SHP77 (cell line): ENCODE measurements at regions not wholly inside any gene's neighbourhood (a gene's known extent, or its start where the extent isn't known, plus 50 kb on each side); places are given as distances from the start of the nearest gene placed in this dataset.
"Not testable (repeated sequence)": the region's sequence is repeated elsewhere in the genome, so short reads cannot be mapped to it uniquely, and the experiment has no call there.

Source experiments
- DNase-seq, 2 experiments: peaks; one replicate each; lab custom pipeline; 2025; lab: John Stamatoyannopoulos, UW

DNA sequence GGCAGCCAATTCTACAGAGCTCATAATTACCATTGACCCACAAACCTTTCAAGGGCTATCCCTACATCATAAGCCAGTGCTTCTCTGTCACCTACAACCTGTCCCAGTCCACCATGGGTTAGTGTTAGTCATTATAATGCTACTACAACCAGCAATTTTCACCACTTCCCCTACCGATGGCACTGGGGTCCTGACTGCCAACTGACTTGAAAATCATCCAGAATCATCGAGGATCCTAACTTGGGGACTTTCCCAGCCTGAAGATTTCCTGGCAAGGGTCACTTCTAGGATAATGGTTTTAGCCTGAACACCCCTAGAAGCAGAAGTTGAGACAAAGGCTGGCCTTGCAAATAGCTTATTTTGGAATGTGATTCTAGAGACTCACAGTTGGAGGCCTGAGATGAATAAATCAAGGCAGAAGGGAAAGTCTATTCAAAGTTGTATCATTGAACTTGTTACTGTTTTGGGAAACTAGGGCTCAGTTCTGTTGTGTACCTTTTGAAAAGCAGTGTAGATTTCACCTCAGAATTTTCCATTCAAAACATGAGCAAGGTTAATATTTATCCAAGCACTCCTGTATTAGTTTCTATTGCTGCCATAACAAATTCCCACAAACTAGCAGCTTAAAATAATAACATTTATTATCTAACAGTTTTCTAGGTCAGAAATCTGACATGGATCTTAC lies 633.0 kb downstream of the LRRC70 start:
- no peak for DNase-seq

DNA sequence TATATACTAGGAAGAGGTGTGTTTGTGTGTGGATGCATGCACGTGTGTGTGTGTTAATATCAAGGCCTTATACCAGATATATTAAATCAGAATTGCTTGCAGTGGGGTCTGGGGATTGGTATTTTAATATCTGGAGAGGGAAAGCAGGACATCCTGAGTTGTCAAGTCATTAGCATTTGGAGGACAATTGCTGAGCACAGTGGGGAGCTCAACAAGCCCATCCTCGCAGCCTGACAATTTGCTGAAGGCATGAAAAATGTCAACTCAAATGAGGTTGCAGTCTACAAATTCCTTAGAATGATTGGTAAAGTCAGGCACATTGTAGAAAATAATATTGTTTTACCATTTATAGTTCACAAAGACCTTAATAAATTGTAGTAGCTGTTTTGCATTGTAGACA lies 627.4 kb downstream of the LRRC70 start:
- DNase-seq: no peak

DNA sequence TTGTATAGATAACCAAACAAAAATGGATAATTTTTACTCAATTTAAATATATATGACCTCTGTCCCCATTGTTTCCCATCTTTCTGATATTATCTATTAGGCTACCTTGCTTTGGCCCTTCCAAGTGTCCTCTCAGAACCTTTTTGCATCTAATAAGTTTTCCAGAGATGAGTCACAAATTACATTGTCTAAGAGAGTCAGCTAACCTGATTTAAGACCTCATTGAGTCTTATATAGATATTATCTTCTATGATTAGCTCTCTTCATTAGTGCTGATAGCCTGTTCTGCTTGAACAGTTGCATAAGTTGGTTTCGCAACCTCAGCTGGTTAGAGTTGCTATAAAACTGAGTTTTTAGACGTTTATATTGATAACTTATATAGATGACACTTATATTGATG lies 623.1 kb downstream of the LRRC70 start:
- DNase-seq: no peak

DNA sequence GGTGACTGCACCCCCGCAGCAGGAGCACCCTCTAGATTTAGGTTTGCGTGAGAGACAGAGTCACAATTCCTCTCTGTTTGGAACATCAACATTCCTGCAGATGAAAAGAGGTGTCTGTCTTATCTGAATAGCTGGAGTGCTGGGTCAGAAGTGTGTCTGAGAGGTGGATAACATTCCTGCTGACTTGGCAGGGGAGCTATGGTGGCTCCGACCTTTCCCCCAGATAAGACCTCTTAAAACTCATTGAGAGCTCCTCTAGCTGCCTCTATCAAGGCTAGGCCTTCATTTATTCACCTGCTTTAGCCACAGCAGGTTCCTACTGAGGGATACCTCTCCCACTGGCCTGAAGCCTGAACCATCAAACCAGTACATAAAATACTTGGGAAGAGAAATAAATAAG lies 615.5 kb downstream of the LRRC70 start:
- DNase-seq: no peak

DNA sequence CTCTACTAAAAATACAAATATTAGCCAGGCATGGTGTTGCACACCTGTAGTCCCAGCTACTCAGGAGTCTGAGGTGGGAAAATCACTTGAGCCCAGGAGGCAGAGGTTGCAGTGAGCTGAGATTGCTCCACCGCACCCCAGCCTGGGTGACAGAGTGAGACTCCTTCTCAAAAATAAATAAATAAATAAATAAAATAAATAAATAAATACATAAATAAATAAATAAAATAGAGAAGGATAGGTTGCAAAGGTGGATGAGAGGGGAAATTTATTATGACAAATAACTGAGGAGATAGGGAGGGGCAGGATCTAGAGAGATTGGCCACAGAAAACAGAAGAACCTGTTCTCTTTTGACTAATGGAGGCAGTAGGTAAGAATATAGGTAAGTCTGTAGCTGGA lies 601.6 kb downstream of the LRRC70 start:
- DNase-seq: not testable (repeated sequence)

DNA sequence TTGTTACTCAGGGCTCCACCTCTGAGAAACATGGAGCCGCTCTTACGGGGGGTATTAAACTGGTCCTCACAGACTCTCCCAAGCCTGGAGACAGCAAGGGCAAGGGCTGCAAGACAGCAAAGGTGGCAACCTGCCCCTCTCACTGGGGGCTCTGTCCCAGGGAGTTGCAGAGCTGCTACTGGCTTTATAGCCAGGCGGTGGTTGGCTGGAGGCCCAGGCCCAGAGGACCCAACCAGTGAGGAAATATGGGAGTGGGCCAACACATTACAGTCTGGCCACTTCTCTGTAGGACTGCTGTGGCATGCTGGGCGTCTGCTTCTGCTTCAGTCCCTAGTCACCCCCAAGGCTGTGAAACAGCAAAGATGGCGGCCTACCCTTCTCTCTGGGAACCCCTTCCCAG lies 597.2 kb downstream of the LRRC70 start:
- DNase-seq: no peak

DNA sequence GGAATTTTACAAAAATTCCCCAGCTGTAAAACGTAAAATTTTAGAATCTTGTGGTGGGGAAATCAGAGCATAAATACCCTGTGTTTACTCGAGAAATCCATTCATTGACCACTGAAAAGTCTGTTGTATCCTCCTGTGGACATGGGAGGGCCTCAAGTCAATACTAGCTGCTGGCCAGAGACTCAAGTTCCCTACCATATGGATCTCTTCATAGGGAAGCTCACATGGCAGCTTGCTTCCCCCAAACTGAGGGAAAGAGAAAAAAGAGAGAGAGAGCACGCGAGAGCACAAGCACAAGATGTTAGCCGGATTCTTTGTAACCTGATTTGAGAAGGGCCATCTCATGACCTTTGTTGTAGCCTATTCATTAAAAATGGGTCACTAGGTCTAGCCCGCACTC lies 591.9 kb downstream of the LRRC70 start:
- DNase-seq: no peak

DNA sequence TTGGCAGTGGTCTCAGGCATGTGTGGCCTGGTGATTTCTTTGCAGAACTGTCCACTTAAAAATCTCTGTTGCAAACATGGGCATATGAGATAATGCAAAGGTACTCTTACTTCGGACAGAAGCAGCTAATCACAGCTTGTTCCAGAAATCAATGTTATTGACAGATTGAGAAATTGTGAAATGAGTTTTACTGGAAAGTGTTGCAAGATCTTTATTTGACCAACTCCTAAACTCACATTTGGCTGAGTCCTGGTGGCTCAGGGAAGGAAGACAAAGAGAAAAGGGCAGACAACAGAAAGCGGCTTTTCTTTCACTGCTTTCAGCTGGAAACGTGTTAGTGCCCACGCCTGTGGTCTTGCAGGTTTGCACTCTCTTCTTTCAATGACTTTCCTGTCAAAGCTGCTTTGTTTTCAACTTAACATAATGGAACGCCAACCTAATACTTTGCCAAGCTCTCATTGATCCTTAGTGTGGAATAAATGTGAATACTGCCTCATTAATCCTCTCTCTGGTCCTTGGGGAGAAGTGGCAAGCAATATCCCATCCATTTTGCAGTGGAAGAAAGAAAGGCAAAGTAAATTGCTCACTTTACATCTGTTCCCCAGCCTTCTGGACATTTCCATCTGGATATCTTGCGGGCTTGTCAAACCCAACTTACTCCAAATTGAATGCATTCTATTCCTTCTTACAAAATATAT lies 586.4 kb downstream of the LRRC70 start:
- DNase-seq: no peak

DNA sequence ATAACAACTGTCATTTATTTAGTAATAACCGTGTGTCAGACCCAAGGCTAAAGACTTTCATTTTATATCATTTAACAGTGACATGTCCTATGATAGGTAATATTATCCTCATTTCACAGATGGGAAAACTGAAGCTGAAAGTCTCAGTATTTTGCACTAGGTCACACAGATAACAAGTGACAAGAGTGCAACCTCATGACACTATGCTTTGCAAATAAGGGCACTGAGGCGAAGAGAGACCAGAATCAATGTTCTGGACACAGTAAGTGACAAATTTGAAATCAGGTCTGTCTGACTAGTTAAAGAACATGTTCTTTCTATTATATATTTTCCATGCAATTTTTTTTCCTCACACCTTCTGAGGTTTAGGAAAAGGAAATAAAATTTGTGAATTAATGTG lies 585.7 kb downstream of the LRRC70 start:
- DNase-seq: no peak

DNA sequence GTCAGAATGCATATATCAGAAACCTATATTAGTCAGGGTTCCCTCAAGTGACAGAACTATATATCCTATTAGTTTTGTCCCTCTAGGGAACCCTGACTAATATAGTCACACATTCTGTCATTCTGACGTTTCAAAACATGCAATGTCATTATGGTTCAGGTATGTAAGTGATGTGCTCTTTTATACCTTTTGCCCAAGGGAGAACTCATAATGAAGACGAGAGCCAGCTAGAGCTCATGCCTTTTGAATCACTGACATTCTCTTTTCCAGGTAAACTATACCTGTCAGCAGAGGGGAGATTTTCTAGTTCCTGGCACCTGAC lies 576.7 kb downstream of the LRRC70 start:
- DNase-seq: no peak

DNA sequence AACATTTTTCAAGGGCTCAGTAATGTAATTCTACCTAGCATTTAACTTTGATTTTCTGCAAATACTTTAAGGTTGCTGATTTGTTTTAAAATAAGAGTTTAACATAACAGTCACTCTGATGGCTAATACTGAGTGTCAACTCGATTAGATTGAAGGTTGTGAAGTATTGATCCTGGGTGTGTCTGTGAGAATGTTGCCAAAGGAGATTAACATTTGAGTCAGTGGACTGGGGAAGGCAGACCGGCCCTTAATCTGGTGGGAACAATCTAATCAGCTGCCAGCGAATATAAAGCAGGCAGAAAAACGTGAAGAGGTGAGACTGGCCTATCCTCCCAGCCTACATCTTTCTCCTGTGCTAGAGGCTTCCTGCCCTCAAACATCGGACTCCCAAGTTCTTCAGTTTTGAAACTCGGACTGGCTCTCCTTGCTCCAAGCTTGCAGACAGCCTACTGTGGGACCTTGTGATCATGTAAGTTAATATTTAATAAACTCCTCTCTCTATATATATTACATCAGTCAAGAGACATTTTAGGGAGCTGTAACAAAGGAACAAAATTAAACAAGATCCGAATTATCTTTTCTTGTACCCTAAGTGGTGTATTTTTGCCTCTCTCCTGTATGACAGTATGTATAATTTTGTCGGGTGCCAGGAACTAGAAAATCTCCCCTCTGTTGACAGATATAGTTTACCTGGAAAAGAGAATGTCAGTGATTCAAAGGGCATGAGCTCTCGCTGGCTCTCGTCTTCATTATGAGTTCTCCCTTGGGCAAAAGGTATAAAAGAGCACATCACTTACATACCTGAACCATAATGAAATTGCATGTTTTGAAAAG lies 576.1 kb downstream of the LRRC70 start:
- no peak for DNase-seq

DNA sequence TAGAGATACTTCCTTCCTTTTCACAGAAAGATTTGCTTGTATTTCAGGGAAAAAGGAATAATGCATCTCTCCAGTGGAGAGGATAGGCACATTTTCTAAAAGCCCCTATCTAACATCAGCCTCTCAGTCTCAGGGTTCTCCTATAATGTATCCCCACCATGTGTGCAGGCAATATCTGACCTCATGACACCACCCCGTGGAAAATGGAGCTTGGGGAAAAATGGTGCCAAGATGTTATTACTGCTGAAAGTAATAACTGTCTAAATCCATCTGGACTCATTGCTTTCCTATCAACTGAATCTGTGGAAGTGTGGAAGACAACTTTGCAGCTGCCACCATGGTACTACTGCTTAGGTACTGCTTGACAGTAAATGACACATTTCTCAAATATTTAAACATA lies 574.3 kb downstream of the LRRC70 start:
- no peak for DNase-seq

DNA sequence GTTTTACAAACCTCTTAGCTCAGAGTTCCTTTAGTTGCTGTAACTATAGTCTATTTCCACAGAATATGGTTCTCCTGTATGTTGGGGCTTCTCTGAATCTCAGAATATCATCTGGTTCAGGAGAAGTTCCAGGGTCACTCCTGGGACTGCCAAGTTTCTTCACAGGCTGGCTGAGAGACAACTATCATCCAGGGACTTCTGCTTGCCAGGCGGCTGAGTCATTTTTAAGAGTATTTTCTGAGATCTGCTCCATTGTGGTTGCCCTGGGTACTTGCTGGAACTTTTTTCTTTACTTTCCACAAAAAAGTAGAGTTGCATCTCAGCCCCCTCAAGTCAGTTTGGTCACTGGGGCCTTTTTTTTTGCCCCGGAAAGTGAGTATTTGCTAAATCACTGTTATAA lies 566.5 kb downstream of the LRRC70 start:
- no peak for DNase-seq

DNA sequence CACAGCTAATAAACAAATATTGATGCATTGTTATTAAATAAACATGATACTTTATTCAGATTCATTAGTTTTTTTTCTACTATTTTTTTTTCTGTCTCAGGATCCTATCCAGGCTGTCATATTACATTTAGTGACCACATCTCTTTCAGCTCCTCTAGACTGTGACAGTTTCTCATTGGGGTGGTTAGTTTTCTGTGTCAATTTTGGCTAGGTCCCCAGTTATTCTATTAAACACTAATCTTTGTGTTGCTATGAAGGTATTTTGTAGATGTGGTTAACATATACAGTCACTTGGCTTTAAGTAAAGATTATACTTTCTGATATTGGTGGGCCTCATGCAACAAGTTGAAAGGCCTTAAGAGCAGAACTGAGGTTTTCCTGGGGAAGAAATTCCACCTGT lies 563.0 kb downstream of the LRRC70 start:
- no peak for DNase-seq

DNA sequence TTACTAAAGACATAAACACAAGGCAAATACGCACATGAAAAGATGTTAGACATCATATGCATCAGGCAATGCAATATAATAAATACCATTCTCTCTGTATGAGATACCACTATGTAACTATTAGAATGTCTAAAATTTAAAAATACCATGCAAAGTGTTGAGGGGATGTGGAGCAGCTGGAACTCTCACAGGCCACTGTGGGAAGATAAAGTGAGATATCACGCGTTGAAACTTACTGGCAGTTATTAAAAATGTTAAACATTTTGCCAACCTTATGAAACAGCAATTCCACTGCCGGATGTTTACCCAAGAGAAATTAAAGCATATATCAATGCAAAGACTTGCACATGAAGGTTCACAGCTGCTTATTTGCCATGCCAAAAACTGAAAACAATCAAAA lies 556.7 kb downstream of the LRRC70 start:
- DNase-seq: no peak

DNA sequence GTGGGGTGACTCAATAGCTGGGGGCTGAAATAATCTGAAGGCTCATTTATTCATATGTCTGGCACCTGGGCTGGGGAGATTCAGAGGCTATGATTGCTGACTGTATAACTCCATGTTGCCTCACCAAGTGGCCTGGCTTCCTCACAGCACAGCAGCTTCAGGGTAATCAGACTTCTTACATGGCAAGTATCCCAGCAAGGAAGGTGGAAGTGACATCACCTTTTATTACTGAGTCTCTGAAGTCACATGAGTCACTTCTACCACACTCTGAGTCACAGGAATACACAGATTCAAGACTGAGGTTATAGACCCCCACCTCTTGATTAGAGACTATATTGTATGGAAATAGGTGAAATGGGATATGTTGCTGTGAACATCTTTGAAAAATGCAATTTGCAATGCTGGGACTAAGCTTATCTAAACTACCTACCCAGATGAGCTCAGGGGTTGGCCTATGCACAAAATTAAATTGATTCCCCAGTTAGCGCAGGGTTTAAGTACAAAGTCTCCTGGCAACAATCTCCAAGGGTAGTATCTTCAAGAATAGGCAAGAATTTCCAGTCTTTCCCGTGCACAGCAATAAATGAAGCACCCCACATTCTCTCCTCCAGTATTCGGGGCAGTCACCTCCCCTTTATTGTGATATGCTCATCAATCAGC lies 553.1 kb downstream of the LRRC70 start:
- DNase-seq: no peak

DNA sequence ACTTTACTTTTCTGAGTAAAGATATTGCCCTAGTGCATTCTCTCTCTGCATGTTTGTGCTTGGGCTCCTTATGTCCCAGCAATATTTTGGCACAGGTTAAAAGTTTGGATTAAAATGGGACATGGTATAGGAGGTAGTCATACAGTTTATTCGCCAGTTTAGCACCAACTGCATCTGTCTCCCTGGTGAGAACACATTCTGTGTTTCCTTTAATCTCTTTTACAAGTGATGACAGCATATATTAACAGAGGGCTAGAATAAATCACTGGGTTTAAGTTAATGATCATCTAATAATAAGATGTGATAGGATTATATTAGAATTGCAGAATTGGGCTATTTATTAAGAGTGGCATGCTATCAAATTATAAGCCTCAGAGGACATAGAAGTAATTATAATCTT lies 550.1 kb downstream of the LRRC70 start:
- DNase-seq: no peak

DNA sequence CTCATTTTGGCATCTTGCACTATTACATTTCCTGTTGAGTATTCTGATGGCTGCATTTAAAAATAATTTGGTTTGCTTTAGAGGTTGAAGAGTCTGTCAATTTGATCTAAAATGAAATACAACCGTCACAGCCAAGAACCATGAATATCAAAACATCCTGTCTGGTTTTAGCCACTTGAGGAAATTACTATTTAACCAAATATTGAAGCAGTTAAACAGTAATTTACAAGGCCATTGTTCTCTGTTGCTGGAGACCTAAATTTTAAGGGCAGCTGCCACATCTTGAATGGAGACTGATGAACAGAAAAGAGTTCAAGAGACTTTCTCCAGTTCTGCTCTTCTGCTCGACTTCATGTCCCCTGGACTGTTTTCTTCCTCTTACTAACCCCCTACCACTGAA lies 549.4 kb downstream of the LRRC70 start:
- no peak for DNase-seq

DNA sequence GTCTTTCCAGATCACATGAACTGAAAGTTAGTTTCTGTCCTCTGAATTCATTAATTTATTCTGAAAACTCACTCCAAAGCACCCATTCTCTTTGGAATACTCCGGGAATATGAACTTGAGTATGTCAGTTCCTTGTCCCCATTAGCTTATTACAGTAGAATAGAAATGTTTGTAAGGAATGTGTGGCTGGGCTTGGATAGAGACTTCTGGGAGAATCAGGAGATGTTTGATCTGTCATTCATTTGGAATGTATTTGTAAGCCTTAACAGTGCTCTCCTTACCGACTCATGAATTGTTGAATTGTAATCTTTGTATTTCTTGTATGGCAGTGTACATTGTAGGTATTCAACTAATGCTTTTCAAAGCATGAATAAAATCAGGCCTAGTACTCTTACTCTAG lies 548.4 kb downstream of the LRRC70 start:
- no peak for DNase-seq

DNA sequence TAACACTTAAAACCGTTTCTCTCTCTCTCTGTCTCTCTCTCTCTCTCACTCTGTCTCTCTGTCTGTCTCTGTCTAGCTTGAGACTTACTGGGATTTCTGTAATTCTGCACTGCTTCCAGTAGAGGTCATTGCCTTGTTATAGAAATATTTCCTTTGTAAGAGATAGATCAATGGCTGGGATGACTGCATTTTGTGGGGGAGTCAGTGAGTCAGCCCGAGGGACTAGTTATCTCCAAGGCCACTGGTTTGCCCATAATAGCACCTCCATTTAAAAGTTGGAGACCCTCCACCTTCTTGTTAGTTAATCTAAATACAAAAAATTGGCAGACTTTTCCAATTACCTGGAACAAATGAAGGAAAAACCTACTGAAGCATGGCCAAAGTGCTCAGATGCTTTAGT lies 547.2 kb downstream of the LRRC70 start:
- DNase-seq: no peak

DNA sequence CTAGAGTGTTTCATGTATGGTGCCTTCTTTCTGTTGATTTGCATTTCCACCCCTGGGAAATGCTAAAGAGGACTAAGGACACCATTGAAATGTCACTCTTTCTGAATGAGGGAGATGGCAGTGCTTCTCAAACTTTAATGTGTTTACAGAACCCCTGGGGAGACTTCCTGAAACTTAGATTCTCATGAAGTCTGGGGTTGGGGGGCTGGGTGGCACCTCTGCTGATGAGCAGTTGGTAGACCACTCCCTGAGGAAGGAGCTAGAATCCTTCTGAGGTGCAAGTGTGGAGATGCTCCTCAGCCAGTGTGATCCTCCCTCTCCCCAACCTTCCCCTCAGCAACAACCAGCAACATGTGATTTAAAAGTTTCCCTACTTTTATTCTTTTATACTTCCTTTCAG lies 546.8 kb downstream of the LRRC70 start:
- no peak for DNase-seq

DNA sequence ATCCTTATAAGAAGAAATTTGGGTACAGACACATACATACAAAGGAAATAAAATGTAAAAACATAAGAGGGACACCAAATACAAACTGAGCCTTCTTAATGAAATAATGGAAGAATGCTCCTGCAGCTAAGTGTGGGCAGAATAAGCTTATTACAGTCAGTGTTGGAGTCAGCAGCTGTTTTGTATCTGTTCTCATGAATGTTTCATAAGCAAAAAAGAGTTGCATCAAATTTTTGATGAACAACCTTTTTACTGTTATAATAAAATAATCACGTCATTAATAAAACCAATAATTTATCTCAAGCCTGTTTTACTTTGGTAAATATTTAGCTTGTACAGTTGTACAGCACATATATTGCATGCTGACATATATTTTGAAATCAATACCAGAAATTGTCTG lies 545.6 kb downstream of the LRRC70 start:
- DNase-seq: no peak

DNA sequence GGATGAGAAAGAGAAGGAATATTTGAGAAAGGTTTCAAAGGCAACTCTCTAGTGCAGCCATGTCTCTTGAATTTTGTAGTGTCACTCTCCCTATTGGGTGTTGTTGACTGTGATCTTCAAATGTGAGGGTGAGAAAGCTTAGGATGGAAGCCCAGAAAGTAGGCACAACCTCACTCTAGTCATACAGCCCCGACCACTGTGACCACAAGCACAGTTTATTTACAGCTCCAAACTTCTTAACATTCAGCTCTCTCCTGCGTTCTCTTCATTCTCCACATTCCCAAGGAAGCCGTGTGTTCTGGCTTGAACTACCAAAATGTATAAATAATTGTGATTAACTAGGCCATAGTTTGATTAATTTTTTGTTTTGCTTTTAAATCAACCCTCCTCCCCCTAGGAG lies 542.9 kb downstream of the LRRC70 start:
- no peak for DNase-seq
